HCT116 (cell line): ENCODE measurements at regions not wholly inside any gene's neighbourhood (a gene's known extent, or its start where the extent isn't known, plus 50 kb on each side); places are given as distances from the start of the nearest gene placed in this dataset.

Experiments
- ATAC-seq: fragments of 200-7000 bp; cut with Tn5 transposase; 2 replicates; pipeline ENCODE4 v1.9.1; 2020; ENCODE audit warnings: mild to moderate bottlenecking, moderate library complexity
- BruUV-seq: library from RNA; stranded (reverse); fragments of 400-500 nt; replicated peaks from 2 replicates; lab custom pipeline; 2021; lab: Mats Ljungman, UMichigan
- CTCF ChIA-PET: fragments of 300-600 bp; sonication (Branson Sonifier 250); formaldehyde crosslinking; loops from one replicate; lab custom pipeline; 2021; ENCODE audit warnings: antibody characterized with exemption; lab: Charles Lee
- POLR2A ChIA-PET: fragments of 300-600, 350-600 bp; sonication (Branson Sonifier 250); formaldehyde crosslinking; loops from one replicate; lab custom pipeline; 2021; ENCODE audit warnings: antibody characterized with exemption; lab: Charles Lee
- RAD21 ChIA-PET, 2 experiments: fragments of 300-600 bp; sonication (Branson Sonifier 250); formaldehyde crosslinking; loops; one replicate each; lab custom pipeline; 2023; ENCODE audit warnings: low total read pairs in 2 of 2; ENCODE audit not compliant: uncharacterized antibody in 2 of 2, unreplicated experiment in 2 of 2, low non-redundant PET in 1 of 2; lab: Charles Lee
- DNase-seq: peaks from one replicate; pipeline ENCODE4 v3.0.0-alpha.2; 2010; ENCODE audit warnings: low read depth, low spot score
- H2AFZ ChIP-seq: fragments of 200-600 bp; shearing (Covaris generic), sonication (generic); 2 replicates; pipeline ENCODE4 v1.6.1; 2017; ENCODE audit warnings: low read depth, mixed run types, mixed read lengths, antibody characterized with exemption, low read length; ENCODE audit not compliant: poor library complexity, severe bottlenecking
- H3K27ac ChIP-seq: 2 replicates; pipeline ENCODE4 v1.5.1; 2012; ENCODE audit warnings: low read depth, low read length
- H3K27me3 ChIP-seq: fragments of 200-600 bp; sonication (generic); 2 replicates; pipeline ENCODE4 v1.6.1; 2016; ENCODE audit warnings: mixed run types, low read length, mixed read lengths; ENCODE audit not compliant: insufficient read depth
- H3K36me3 ChIP-seq, 2 experiments: fragments of 200-500 bp in 1 of 2; fragments of 200-600 bp in 1 of 2; sonication (Bioruptor generic) in 1 of 2; sonication (generic) in 1 of 2; 2 replicates each; pipeline versions ENCODE4 v1.5.1 to v1.6.1; 2014 to 2016; ENCODE audit warnings: low read length in 2 of 2, inconsistent platforms in 1 of 2, mixed read lengths in 1 of 2, mixed run types in 1 of 2; ENCODE audit not compliant: insufficient read depth in 2 of 2, control insufficient read depth in 1 of 2
- H3K4me1 ChIP-seq, 2 experiments: fragments of 200-600 bp in 1 of 2; sonication (generic) in 1 of 2; 2 replicates each; pipeline versions ENCODE4 v1.5.1 to v1.6.1; 2012 to 2017; ENCODE audit warnings: low read length in 2 of 2, inconsistent platforms in 1 of 2, mild to moderate bottlenecking in 1 of 2, mixed read lengths in 1 of 2, mixed run types in 1 of 2, moderate library complexity in 1 of 2; ENCODE audit not compliant: insufficient read depth in 2 of 2, control insufficient read depth in 1 of 2
- H3K4me2 ChIP-seq: fragments of 200-600 bp; sonication (generic); 2 replicates; pipeline ENCODE4 v1.6.1; 2017; ENCODE audit warnings: mixed run types, low read length, mixed read lengths
- H3K4me3 ChIP-seq, 2 experiments: fragments of 200-600 bp in 1 of 2; sonication (generic) in 1 of 2; replicated peaks in 1 of 2; 2 replicates each; pipeline ENCODE4 v1.5.1; 2011 to 2016; ENCODE audit warnings: low read length in 2 of 2, control low read depth in 1 of 2, low read depth in 1 of 2, mild to moderate bottlenecking in 1 of 2, mixed read lengths in 1 of 2, mixed run types in 1 of 2
- H3K79me2 ChIP-seq: fragments of 200-600 bp; sonication (generic); 2 replicates; pipeline ENCODE4 v1.6.1; 2017; ENCODE audit warnings: mild to moderate bottlenecking, mixed run types, low read length, moderate library complexity, mixed read lengths; ENCODE audit not compliant: insufficient read depth
- H3K9ac ChIP-seq: fragments of 200-600 bp; sonication (generic); 2 replicates; pipeline ENCODE4 v1.6.1; 2016; ENCODE audit warnings: low read length, mixed read lengths
- H3K9me2 ChIP-seq: fragments of 200-600 bp; sonication (generic), shearing (Covaris generic); 2 replicates; pipeline ENCODE4 v1.6.1; 2017; ENCODE audit warnings: mixed run types, mild to moderate bottlenecking, moderate library complexity; ENCODE audit not compliant: insufficient read depth
- H3K9me3 ChIP-seq, 2 experiments: fragments of 200-500 bp in 1 of 2; fragments of 200-600 bp in 1 of 2; sonication (Bioruptor generic) in 1 of 2; sonication (generic) in 1 of 2; 2 replicates each; pipeline ENCODE4 v1.6.1; 2014 to 2017; ENCODE audit warnings: low read length in 2 of 2, mixed read lengths in 2 of 2, inconsistent platforms in 1 of 2, low read depth in 1 of 2, mild to moderate bottlenecking in 1 of 2, mixed run types in 1 of 2, moderate library complexity in 1 of 2; ENCODE audit not compliant: control insufficient read depth in 1 of 2, insufficient read depth in 1 of 2
- H4K20me1 ChIP-seq: fragments of 200-600 bp; sonication (generic), shearing (Covaris generic); 2 replicates; pipeline ENCODE4 v1.6.1; 2017; ENCODE audit warnings: mixed run types, mild to moderate bottlenecking, moderate library complexity; ENCODE audit not compliant: insufficient read depth
- ATF3 ChIP-seq: IDR thresholded peaks from 2 replicates; pipeline ENCODE4 v1.6.1; 2012
- CEBPB ChIP-seq: IDR thresholded peaks from 2 replicates; pipeline ENCODE4 v1.6.1; 2012; ENCODE audit warnings: low read depth
- CTCF ChIP-seq, 3 experiments: fragments of 200-600 bp in 1 of 3; sonication (generic) in 1 of 3; IDR thresholded peaks in 2 of 3; conservative IDR thresholded peaks in 1 of 3; 2 replicates each; pipeline ENCODE4 v1.5.1; 2012 to 2017; ENCODE audit warnings: low read depth in 2 of 3, low read length in 2 of 3, antibody characterized with exemption in 1 of 3, borderline replicate concordance in 1 of 3, control low read depth in 1 of 3, mild to moderate bottlenecking in 1 of 3, mixed read lengths in 1 of 3, mixed run types in 1 of 3, moderate library complexity in 1 of 3; ENCODE audit not compliant: insufficient read depth in 1 of 3
- EGR1 ChIP-seq: IDR thresholded peaks from 2 replicates; pipeline ENCODE4 v1.6.1; 2012; ENCODE audit warnings: low read depth
- MAX ChIP-seq: IDR thresholded peaks from 2 replicates; pipeline ENCODE4 v1.6.1; 2012
- POLR2A ChIP-seq: IDR thresholded peaks from 2 replicates; pipeline ENCODE4 v1.7.0; 2011; ENCODE audit warnings: borderline replicate concordance; ENCODE audit not compliant: insufficient read depth, insufficient read length; ENCODE audit errors: extremely low read depth
- REST ChIP-seq: IDR thresholded peaks from 2 replicates; pipeline ENCODE4 v1.6.1; 2012; ENCODE audit warnings: low read depth
- SP1 ChIP-seq: IDR thresholded peaks from 2 replicates; pipeline ENCODE4 v1.6.1; 2012; ENCODE audit warnings: low read depth
- intact Hi-C: fragments of 100-400 bp; cut with micrococcal nuclease; formaldehyde crosslinking; loops from 2 replicates; pipeline ENCODE4 v1.10.0; 2022

GRCh38 chr18:55781481-55781957 lies 193.5 kb upstream of the TCF4 start (continued):
- TF ChIP-seq REST (no peak), SP1 (no peak), CEBPB (no peak), ATF3 (no peak)

- Histone ChIP-seq H3K27me3 (no peaks in the 10 kb centered on the region), H3K4me1 (no peaks in the 10 kb centered on the region), H3K9me3 (peaks cover 18 to 27% of the 10 kb centered on the region in 2 experiments; a peak in 2 of 4 replicates), H4K20me1 (no peaks in the 10 kb centered on the region), H3K36me3 (no peaks in the 10 kb centered on the region), H3K9ac (no peak overlapping the region), H3K79me2 (no peaks in the 10 kb centered on the region), H3K9me2 (no peaks in the 10 kb centered on the region), H3K4me2 (no peak overlapping the region), H2AFZ (no peak overlapping the region), H3K27ac (no peak overlapping the region), H3K4me3 (no peak overlapping the region)
- ATAC-seq (no peak), DNase-seq (no peak)
- RAD21 ChIA-PET: no interaction called here
- CTCF ChIA-PET: no interaction called here
- intact Hi-C loops: no loop called here
- TF ChIP-seq POLR2A: no peak
- TF ChIP-seq CTCF (IDR thresholded peaks at IDR 0.05 in 2 of 3, conservative IDR thresholded peaks at IDR 0.05 in 1 of 3; ENCODE audit: borderline replicate concordance in 1 of 3, insufficient read depth in 1 of 3, low read depth in 2 of 3, low read length in 2 of 3): no peak
- no peak for TF ChIP-seq EGR1
- TF ChIP-seq MAX: no peak
- no peak for TF ChIP-seq REST
- no TSS peak for BruUV-seq
- POLR2A ChIA-PET: no interaction called here
These were observed 192.6 kb upstream of the TCF4 start for GRCh38 chr18:55780586-55781071.
